ENCODE measurements at regions not wholly inside any gene's neighbourhood (a gene's known extent, or its start where the extent isn't known, plus 50 kb on each side); places are given as distances from the start of the nearest gene placed in this dataset.

- DNase-seq: no peak
These were observed 219.6 kb upstream of the RORB start for GRCh38 chr9:74277532-74277931.

- no peak for DNase-seq
These were observed 215.5 kb upstream of the RORB start for GRCh38 chr9:74281674-74282073.

- no peak for DNase-seq
These were observed 214.4 kb upstream of the RORB start for GRCh38 chr9:74282526-74283253.

- DNase-seq: no peak
These were observed 212.3 kb upstream of the RORB start for GRCh38 chr9:74284581-74285450.

GRCh38 chr9:74293479-74293878 is 203.7 kb upstream of the RORB start:
- DNase-seq: no peak

- DNase-seq: no peak
These were observed 193.2 kb upstream of the RORB start for GRCh38 chr9:74303945-74304344.

GRCh38 chr9:74304598-74304997 is 192.5 kb upstream of the RORB start:
- DNase-seq: no peak

GRCh38 chr9:74309654-74310053 is 187.5 kb upstream of the RORB start:
- DNase-seq: no peak

- DNase-seq: no peak
These were observed 179.9 kb upstream of the RORB start for GRCh38 chr9:74317235-74317634.

- DNase-seq: no peak
These were observed 175.7 kb upstream of the RORB start for GRCh38 chr9:74321396-74321795.

GRCh38 chr9:74322661-74323314 is 174.3 kb upstream of the RORB start:
- no peak for DNase-seq

GRCh38 chr9:74330487-74331214 is 166.5 kb upstream of the RORB start:
- DNase-seq: no peak

- DNase-seq: no peak
These were observed 165.5 kb upstream of the RORB start for GRCh38 chr9:74331607-74332006.

GRCh38 chr9:74333384-74334032 is 163.6 kb upstream of the RORB start:
- no peak for DNase-seq

- DNase-seq: no peak
These were observed 162.9 kb upstream of the RORB start for GRCh38 chr9:74334271-74334670.

- no peak for DNase-seq
These were observed 161.0 kb upstream of the RORB start for GRCh38 chr9:74336161-74336560.

GRCh38 chr9:74348777-74349176 is 148.4 kb upstream of the RORB start:
- DNase-seq: no peak

- DNase-seq: no peak
These were observed 142.0 kb upstream of the RORB start for GRCh38 chr9:74355107-74355506.

- no peak for DNase-seq
These were observed 139.6 kb upstream of the RORB start for GRCh38 chr9:74357577-74357976.

GRCh38 chr9:74358959-74359358 is 138.2 kb upstream of the RORB start:
- DNase-seq: no peak

- no peak for DNase-seq
These were observed 135.6 kb upstream of the RORB start for GRCh38 chr9:74361508-74361907.

GRCh38 chr9:74362423-74362822 is 134.7 kb upstream of the RORB start:
- DNase-seq: no peak

GRCh38 chr9:74366111-74366510 is 131.0 kb upstream of the RORB start:
- no peak for DNase-seq

All from activated T-cell treated with anti-CD3 and anti-CD28 coated beads for 4 hours (primary cell).